ENCODE measurements at regions not wholly inside any gene's neighbourhood (a gene's known extent, or its start where the extent isn't known, plus 50 kb on each side); places are given as distances from the start of the nearest gene placed in this dataset.

DNA sequence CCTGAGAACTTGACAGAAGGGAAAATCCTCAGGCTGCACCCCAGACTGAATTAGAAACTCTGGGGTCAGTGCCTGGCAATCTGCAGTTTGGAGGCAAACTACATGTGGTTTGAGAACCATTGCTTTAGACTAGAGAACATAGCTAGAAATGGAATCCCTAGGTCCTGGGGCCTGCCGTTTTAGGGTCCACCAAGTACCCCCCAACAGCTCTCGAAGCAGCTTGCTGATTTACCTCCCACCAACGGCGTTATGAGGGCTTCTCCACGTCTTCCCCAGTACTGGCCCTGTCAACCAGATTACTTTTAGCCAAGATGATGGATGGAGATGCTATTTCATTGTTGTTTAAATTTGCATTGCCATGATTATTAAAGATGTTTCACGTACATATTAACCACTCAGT is 272.5 kb downstream of the XXYLT1 start:
- Histone ChIP-seq H2AFZ (ENCODE audit: low read length) (no peak overlapping the region), H3K9me3 (replicated peaks; ENCODE audit: insufficient read depth, low read length) (no peaks in the 10 kb centered on the region), H3K9me2 (replicated peaks; ENCODE audit: insufficient read depth, low read length) (no peaks in the 10 kb centered on the region), H3K9ac (ENCODE audit: low read length) (no peak overlapping the region), H3K4me1 (ENCODE audit: low read length) (peaks cover 5% of the 10 kb centered on the region; the same call in 1 of the 2 replicates), H3K27me3 (replicated peaks; ENCODE audit: insufficient read depth, low read length) (no peaks in the 10 kb centered on the region), H4K20me1 (ENCODE audit: insufficient read depth, low read length) (no peaks in the 10 kb centered on the region), H3F3A (ENCODE audit: insufficient read depth, low read length) (no peaks in the 10 kb centered on the region), H3K4me3 (ENCODE audit: low read length) (no peak overlapping the region), H3K79me2 (ENCODE audit: low read length) (no peaks in the 10 kb centered on the region), H3K36me3 (replicated peaks; ENCODE audit: insufficient read depth, low read length) (no peaks in the 10 kb centered on the region), H3K4me2 (ENCODE audit: low read depth, low read length) (no peak overlapping the region), H3K27ac (ENCODE audit: low read length) (no peak overlapping the region)
- no peak for TF ChIP-seq EZH2phosphoT487 (IDR thresholded peaks at IDR 0.05; ENCODE audit: low read length)
- TF ChIP-seq EZH2 (optimal IDR thresholded peaks at IDR 0.05; ENCODE audit: low read depth, low read length), result no peak
- TF ChIP-seq, protein P1, sequence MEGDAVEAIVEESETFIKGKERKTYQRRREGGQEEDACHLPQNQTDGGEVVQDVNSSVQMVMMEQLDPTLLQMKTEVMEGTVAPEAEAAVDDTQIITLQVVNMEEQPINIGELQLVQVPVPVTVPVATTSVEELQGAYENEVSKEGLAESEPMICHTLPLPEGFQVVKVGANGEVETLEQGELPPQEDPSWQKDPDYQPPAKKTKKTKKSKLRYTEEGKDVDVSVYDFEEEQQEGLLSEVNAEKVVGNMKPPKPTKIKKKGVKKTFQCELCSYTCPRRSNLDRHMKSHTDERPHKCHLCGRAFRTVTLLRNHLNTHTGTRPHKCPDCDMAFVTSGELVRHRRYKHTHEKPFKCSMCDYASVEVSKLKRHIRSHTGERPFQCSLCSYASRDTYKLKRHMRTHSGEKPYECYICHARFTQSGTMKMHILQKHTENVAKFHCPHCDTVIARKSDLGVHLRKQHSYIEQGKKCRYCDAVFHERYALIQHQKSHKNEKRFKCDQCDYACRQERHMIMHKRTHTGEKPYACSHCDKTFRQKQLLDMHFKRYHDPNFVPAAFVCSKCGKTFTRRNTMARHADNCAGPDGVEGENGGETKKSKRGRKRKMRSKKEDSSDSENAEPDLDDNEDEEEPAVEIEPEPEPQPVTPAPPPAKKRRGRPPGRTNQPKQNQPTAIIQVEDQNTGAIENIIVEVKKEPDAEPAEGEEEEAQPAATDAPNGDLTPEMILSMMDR (IDR thresholded peaks at IDR 0.05; ENCODE audit: low read length), result no peak
- no peak for DNase-seq

DNA sequence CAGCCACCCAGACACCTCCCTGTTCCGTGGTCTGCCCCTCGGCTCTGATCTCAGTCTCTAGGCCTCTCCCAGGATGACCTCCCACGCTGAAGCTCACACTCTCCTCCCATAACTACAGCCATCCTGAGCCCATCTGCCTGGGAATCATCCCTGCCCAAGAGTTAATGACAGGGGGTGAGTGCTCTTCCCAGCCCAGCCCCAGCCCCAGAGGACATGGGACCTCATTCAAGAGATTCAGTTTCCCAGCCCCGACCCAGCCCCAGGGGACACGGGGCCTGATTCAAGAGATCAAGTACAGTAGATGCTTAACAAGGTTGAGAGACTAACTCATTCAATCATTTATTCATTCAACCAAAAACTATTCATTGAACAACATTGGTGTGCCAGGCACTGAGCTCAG is 272.0 kb downstream of the XXYLT1 start:
- no peak for DNase-seq
- Histone ChIP-seq H3K27ac (ENCODE audit: low read length) (no peak overlapping the region), H3K36me3 (replicated peaks; ENCODE audit: insufficient read depth, low read length) (no peaks in the 10 kb centered on the region), H3F3A (ENCODE audit: insufficient read depth, low read length) (no peaks in the 10 kb centered on the region), H4K20me1 (ENCODE audit: insufficient read depth, low read length) (no peaks in the 10 kb centered on the region), H3K4me2 (ENCODE audit: low read depth, low read length) (no peak overlapping the region), H3K4me1 (ENCODE audit: low read length) (peaks cover 5% of the 10 kb centered on the region; the same call in 1 of the 2 replicates), H3K9me3 (replicated peaks; ENCODE audit: insufficient read depth, low read length) (no peaks in the 10 kb centered on the region), H2AFZ (ENCODE audit: low read length) (no peak overlapping the region), H3K27me3 (replicated peaks; ENCODE audit: insufficient read depth, low read length) (no peaks in the 10 kb centered on the region), H3K9ac (ENCODE audit: low read length) (no peak overlapping the region), H3K4me3 (ENCODE audit: low read length) (no peak overlapping the region), H3K9me2 (replicated peaks; ENCODE audit: insufficient read depth, low read length) (no peaks in the 10 kb centered on the region), H3K79me2 (ENCODE audit: low read length) (no peaks in the 10 kb centered on the region)
- no peak for TF ChIP-seq EZH2phosphoT487 (IDR thresholded peaks at IDR 0.05; ENCODE audit: low read length)
- TF ChIP-seq EZH2 (optimal IDR thresholded peaks at IDR 0.05; ENCODE audit: low read depth, low read length), result no peak
- TF ChIP-seq, protein P1 (IDR thresholded peaks at IDR 0.05; ENCODE audit: low read length), result no peak

DNA sequence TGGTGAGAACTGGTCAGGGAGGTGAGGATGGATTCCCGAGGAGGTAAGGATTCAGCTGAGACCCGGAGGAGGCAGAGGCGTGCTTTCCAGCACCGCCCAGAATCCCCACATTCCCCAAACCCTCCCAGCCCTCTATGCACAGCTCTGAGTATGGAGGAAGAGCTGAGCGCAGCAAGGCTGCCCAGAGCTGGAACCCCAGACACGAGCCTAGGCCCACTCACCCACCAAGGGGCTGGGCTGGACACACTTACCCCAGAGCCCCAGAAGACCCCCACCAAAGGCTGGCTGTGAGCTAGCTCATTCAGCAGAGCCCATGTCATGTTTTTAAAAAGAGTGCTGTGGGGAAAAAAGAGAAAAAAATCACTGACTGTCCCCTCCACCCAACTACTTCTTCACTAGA is 271.5 kb downstream of the XXYLT1 start:
- Histone ChIP-seq H3K79me2 (ENCODE audit: low read length) (no peaks in the 10 kb centered on the region), H3K4me3 (ENCODE audit: low read length) (no peak overlapping the region), H3K9ac (ENCODE audit: low read length) (no peak overlapping the region), H3K4me1 (ENCODE audit: low read length) (peaks cover 5% of the 10 kb centered on the region; the same call in 1 of the 2 replicates), H3K27me3 (replicated peaks; ENCODE audit: insufficient read depth, low read length) (no peaks in the 10 kb centered on the region), H3K27ac (ENCODE audit: low read length) (no peak overlapping the region), H3K9me2 (replicated peaks; ENCODE audit: insufficient read depth, low read length) (no peaks in the 10 kb centered on the region), H3K36me3 (replicated peaks; ENCODE audit: insufficient read depth, low read length) (no peaks in the 10 kb centered on the region), H4K20me1 (ENCODE audit: insufficient read depth, low read length) (no peaks in the 10 kb centered on the region), H3K4me2 (ENCODE audit: low read depth, low read length) (no peak overlapping the region), H2AFZ (ENCODE audit: low read length) (no peak overlapping the region), H3F3A (ENCODE audit: insufficient read depth, low read length) (no peaks in the 10 kb centered on the region), H3K9me3 (replicated peaks; ENCODE audit: insufficient read depth, low read length) (no peaks in the 10 kb centered on the region)
- no peak for TF ChIP-seq EZH2 (optimal IDR thresholded peaks at IDR 0.05; ENCODE audit: low read depth, low read length)
- TF ChIP-seq EZH2phosphoT487 (IDR thresholded peaks at IDR 0.05; ENCODE audit: low read length), result no peak
- TF ChIP-seq, protein P1 (IDR thresholded peaks at IDR 0.05; ENCODE audit: low read length), result no peak
- no peak for DNase-seq

All from MM.1S (cell line).